NCI-H345 treated with DMSO at 0.1 percent for 48 hours (cell line): ENCODE measurements at regions not wholly inside any gene's neighbourhood (a gene's known extent, or its start where the extent isn't known, plus 50 kb on each side); places are given as distances from the start of the nearest gene placed in this dataset.
A peak's percentile ranks its signal among the peaks of the same experiment; 100 is the strongest.

Experiments used
- DNase-seq: peaks from one replicate; lab custom pipeline; 2025; ENCODE audit not compliant: unreplicated experiment; lab: John Stamatoyannopoulos, UW

- DNase-seq = no peak
Observed at GRCh38 chr5:144577676-144578075, 407.0 kb downstream of the KCTD16 start.

- no peak for DNase-seq
Observed at GRCh38 chr5:144575736-144576135, 405.1 kb downstream of the KCTD16 start.

- DNase-seq = no peak
Observed at GRCh38 chr5:144567421-144567780, 396.7 kb downstream of the KCTD16 start.

- DNase-seq = no peak
Observed at GRCh38 chr5:144566747-144567420, 396.2 kb downstream of the KCTD16 start.

GRCh38 chr5:144549580-144549979, 378.9 kb downstream of the KCTD16 start:
- peak; percentile 86 for DNase-seq

- no peak for DNase-seq
Observed at GRCh38 chr5:144548936-144549335, 378.3 kb downstream of the KCTD16 start.

- no peak for DNase-seq
Observed at GRCh38 chr5:144547098-144547499, 376.4 kb downstream of the KCTD16 start.

GRCh38 chr5:144538845-144539244, 368.2 kb downstream of the KCTD16 start:
- DNase-seq = no peak
